ENCODE measurements at regions not wholly inside any gene's neighbourhood (a gene's known extent, or its start where the extent isn't known, plus 50 kb on each side); places are given as distances from the start of the nearest gene placed in this dataset.

- no peak overlapping the region for H3K4me3 ChIP-seq
- H3K27me3 ChIP-seq (ENCODE audit: low read depth): no peaks in the 10 kb centered on the region
- intact Hi-C loops (cut with micrococcal nuclease): no loop called here
- peaks cover 14% of the 10 kb centered on the region for H3K4me1 ChIP-seq
- TF ChIP-seq CTCF (IDR thresholded peaks at IDR 0.05; ENCODE audit: borderline replicate concordance): no peak
- H3K36me3 ChIP-seq: no peaks in the 10 kb centered on the region
- H3K9me3 ChIP-seq (replicated peaks): no peaks in the 10 kb centered on the region
- no peak for DNase-seq
- no peak overlapping the region for H3K27ac ChIP-seq (replicated peaks)
Measured at GRCh38 chr6:104600639-104600931, 259.1 kb downstream of the HACE1 start.

- H3K27me3 ChIP-seq (ENCODE audit: low read depth): no peaks in the 10 kb centered on the region
- no peak for DNase-seq
- no peak overlapping the region for H3K4me3 ChIP-seq
- no peak for TF ChIP-seq CTCF (IDR thresholded peaks at IDR 0.05; ENCODE audit: borderline replicate concordance)
- no peaks in the 10 kb centered on the region for H3K9me3 ChIP-seq (replicated peaks)
- peaks cover 14% of the 10 kb centered on the region for H3K4me1 ChIP-seq
- no peak overlapping the region for H3K27ac ChIP-seq (replicated peaks)
- H3K36me3 ChIP-seq: no peaks in the 10 kb centered on the region
- intact Hi-C loops (cut with micrococcal nuclease): no loop called here
Measured at GRCh38 chr6:104599821-104600638, 259.7 kb downstream of the HACE1 start.

GRCh38 chr6:104597541-104598050 lies 262.1 kb downstream of the HACE1 start:
- TF ChIP-seq CTCF (IDR thresholded peaks at IDR 0.05; ENCODE audit: borderline replicate concordance): no peak
- intact Hi-C loops (cut with micrococcal nuclease): no loop called here
- H3K27me3 ChIP-seq (ENCODE audit: low read depth): no peaks in the 10 kb centered on the region
- H3K27ac ChIP-seq (replicated peaks): no peak overlapping the region
- peaks cover 14% of the 10 kb centered on the region for H3K4me1 ChIP-seq
- H3K4me3 ChIP-seq: no peak overlapping the region
- H3K36me3 ChIP-seq: no peaks in the 10 kb centered on the region
- DNase-seq: no peak
- H3K9me3 ChIP-seq (replicated peaks): no peaks in the 10 kb centered on the region

GRCh38 chr6:104596091-104596490 lies 263.6 kb downstream of the HACE1 start:
- TF ChIP-seq CTCF (IDR thresholded peaks at IDR 0.05; ENCODE audit: borderline replicate concordance): no peak
- no peaks in the 10 kb centered on the region for H3K9me3 ChIP-seq (replicated peaks)
- H3K4me1 ChIP-seq: peaks cover 4% of the 10 kb centered on the region
- H3K36me3 ChIP-seq: no peaks in the 10 kb centered on the region
- DNase-seq: no peak
- no peaks in the 10 kb centered on the region for H3K27me3 ChIP-seq (ENCODE audit: low read depth)
- H3K27ac ChIP-seq (replicated peaks): no peak overlapping the region
- H3K4me3 ChIP-seq: no peak overlapping the region
- intact Hi-C loops (cut with micrococcal nuclease): no loop called here

GRCh38 chr6:104595311-104595820 lies 264.4 kb downstream of the HACE1 start:
- no peak overlapping the region for H3K27ac ChIP-seq (replicated peaks)
- no peak for TF ChIP-seq CTCF (IDR thresholded peaks at IDR 0.05; ENCODE audit: borderline replicate concordance)
- no peaks in the 10 kb centered on the region for H3K4me1 ChIP-seq
- no peaks in the 10 kb centered on the region for H3K27me3 ChIP-seq (ENCODE audit: low read depth)
- no peak for DNase-seq
- intact Hi-C loops (cut with micrococcal nuclease): no loop called here
- no peaks in the 10 kb centered on the region for H3K9me3 ChIP-seq (replicated peaks)
- H3K4me3 ChIP-seq: no peak overlapping the region
- H3K36me3 ChIP-seq: no peaks in the 10 kb centered on the region

Measured in left ventricle myocardium inferior (tissue), 1 donor.